Fibroblast of the conjunctiva (primary cell): ENCODE measurements at regions not wholly inside any gene's neighbourhood (a gene's known extent, or its start where the extent isn't known, plus 50 kb on each side); places are given as distances from the start of the nearest gene placed in this dataset.
"Not testable (repeated sequence)": the region's sequence is repeated elsewhere in the genome, so short reads cannot be mapped to it uniquely, and the experiment has no call there.

Source experiments
- DNase-seq: peaks from one replicate; pipeline ENCODE4 v3.0.0-alpha.2; 2010; ENCODE audit warnings: low read depth

DNA sequence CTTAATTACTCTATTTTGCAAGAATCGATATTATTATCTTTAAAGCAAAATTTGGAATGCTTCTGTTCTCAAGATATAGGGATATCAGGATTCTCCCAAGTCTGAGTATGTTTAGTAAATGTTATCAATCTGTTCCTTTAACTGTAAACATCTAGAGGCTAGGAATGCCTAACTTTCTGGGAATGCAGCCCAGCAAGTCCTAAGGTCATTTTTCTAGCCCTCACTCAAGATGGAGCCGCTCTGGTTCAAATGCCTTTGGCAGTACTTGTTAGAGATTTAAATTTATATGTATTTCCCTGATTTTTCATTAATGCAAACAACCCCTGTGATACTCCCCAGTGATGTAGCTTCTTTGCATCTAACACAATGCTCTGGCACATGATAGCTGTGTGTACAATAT, 623.8 kb upstream of the LCORL start:
- DNase-seq: no peak

DNA sequence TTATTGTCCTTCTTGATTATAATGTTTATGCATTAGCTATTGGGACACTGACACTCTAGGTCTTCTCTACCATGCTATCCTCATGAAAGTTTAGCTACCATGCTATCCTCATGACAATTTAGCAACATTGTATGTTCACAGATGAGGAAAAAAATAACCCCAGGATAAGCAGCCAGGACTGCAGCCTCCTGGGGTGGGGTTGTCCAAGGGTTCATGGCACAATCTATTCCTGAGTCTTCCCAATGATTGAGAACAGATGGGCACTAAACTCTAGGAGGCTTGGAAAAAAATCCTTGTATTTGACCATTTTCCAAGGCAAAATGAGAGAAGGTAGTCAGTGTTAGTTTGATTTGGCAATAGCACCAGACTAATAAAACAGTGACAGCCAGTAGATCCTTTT, 619.8 kb upstream of the LCORL start:
- no peak for DNase-seq

DNA sequence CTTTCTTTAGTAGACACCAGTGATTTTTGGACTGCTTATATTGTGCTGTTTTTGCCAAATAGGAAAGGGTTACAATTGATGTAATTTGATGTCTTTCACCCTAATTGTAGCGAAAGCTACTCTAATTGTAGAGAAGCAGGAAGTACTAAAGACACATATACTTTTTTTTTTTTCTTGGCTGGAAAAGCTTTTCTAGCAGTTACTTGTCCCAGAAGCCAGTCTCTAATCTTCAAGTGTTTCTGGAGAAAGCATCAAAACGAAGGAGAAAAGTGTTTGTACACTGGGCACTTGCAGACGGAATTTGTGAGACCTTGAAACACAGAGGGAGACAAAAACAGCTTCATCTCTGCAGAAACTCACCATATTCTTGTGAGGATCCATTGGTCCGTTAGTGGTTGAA, 616.5 kb upstream of the LCORL start:
- DNase-seq: no peak

DNA sequence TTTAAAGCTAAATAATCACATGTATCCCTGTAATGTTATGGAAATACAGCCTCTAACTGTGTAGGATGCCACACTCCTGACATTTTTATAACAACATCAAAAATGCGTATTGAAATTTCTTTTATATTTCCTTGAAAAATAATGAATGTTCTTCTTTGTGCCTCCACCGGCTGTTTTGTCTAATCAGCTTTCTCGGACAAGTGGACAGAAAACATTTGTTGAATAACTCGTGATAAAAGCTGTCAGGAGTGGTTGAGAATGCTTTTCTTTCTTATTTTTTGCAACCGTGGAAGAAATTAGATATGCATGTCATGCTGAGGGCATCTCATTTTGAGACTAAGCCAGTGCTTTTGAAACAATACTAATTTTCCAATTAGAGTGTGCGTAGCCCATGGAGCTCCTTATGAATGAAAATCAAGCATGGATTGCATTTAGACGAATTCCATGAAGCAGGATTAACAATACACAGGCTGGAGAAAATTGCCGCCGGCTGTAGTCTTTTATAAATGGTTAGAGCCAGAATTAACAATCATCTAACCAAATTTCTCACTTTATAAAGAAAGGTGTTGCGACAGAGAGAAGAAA, 614.5 kb upstream of the LCORL start:
- DNase-seq: no peak

DNA sequence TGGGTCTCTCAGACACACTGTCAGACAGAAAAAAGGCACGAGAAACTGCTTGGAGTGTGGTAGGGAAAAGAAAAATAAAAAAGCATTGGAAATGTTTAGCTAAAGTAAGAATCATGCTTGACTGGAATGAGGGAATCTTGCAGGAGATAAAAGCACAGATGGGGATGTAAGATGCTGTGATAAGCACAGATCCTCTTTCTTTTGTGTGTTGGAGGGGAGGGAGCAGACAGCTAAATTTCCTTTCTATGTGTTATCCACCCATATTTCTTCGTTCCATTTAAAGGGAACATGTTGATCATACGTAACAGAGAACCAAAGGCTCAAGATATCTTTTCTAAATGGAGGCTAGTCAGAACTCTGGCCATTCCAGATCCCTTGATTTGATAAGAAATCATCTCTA, 614.0 kb upstream of the LCORL start:
- DNase-seq: no peak

DNA sequence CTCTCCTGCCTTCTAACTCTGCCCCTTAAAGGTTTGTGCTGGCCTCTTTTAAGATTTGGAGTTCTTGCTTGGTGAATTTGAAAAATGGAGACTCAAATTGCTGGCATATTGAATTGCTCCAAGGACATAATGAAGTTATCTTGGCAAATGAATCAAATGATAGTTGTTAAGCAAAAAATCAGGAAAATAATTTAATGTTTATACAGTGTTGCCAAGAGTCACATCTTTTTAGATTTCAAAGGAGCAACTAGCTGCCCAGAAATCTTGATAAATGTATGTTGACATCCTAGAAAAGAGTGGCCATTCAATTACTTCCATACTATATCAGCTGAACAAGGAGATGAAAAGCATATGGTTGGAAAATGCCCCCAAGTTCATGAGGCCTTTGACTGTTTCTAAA, 610.0 kb upstream of the LCORL start:
- DNase-seq: no peak

DNA sequence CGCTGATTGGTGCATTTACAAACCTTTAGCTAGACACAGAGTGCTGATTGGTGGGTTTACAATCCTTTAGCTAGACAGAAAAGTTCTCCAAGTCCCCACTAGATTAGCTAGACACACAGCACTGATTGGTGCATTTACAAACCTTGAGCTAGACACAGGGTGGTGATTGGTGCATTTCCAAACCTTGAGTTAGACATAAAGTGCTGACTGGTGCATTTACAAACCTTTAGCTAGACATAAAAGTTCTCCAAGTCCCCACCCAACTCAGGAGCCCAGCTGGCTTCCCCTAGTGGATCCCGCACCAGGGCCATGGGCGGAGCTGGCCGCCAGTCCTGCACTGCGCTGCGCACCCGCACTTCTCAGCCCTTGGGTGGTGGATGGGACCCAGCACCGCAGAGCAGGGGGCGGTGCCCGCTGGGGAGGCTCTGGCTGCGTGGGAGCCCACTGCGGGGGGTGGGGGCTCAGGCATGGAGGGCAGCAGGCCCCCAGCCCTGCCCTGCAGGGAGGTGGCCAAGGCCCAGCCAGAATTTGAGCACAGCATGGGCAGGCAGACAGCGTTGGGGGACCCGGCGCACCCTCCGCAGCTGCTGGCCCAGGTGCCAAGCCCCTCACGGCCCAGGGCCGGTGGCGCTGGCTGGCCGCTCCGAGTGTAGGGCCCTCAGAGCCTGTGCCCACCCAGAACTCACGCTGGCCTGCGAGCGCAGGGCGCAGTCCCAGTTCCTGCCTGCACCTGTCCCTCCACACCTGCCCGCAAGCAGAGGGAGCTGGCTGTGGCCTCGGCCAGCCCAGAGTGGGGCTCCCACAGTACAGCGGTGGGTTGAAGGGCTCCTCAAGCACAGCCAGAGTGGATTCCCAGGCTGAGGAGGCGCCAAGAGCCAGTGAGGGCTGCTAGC, 608.9 kb upstream of the LCORL start:
- DNase-seq: no peak

DNA sequence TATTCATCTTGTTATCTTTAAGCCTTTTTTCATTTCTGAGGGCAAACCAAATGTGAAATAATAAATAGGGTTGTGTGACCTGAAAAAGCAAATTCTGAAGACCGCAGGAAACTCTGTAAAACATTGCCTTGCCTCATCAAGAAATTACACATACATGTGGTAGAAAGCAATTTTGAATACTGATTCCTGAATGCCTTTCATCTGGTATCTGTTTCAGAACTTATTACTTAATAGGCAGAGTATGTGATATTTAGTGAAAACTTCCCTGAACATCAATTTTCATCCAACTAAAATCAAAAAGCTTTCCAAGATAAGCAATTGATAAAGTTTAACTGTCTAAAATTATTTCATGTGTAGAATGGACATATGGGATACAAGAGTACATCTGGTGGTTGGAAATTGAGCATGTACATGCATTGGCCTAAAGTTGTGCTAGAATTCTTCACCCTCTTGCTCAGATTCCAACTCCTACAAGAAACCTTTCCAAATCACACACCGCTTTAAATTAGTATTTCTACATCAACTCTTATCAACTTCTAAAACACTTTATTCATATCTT, 606.0 kb upstream of the LCORL start:
- no peak for DNase-seq

DNA sequence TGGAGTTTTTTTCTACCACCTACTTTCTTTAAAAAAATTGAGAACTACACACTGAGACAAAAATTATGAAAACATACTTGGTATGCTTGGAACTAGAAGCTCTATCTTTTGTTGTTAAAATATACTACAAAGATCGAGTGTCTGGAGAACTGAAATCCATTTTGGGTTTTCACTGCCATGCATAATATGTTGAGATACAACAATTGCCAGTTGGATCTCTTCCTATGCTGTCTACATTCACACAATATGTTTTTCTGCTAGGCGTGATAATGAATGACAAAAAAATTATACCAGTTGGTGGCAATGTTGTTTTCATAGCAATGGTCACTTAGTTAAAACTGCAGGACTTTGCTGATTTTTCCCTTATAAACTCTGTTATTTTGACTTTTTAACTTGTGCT, 605.4 kb upstream of the LCORL start:
- DNase-seq: no peak

DNA sequence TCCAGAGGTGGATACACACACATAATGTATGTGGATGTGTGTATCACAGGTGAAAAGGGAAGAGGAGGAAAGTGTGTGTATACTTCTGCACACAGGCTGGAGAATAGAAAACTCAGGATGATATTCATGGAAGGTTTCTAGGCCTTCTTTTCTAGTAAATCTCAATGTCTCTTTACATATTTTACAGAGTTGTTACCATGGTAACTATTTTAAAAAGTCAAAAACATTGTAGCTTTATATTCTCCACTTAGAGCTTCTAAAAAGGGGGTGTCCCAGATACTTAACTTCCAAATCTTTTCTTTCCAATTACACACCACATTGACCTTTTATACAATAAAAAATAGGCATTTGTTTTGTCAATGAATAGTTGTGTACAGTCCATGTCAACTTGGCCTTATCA, 604.8 kb upstream of the LCORL start:
- no peak for DNase-seq

DNA sequence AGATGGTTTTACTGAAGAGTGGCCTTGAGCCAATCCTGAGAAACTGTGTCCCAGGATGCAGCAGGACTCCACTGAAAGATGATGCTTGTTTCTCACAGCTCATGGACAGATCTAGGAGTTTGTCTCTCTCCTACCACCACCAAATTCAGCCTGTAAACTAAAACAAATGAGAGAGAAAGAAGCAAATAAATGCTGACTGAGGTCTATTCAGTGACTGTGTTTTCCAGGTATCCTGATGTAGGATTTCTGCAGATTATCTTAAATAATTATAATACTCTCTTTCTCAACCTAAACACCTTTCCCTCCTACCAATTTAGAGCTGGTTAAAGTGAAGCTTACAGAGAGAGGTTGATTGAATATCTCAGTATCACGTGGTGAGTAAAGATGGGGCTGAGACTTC, 599.6 kb upstream of the LCORL start:
- DNase-seq: no peak

DNA sequence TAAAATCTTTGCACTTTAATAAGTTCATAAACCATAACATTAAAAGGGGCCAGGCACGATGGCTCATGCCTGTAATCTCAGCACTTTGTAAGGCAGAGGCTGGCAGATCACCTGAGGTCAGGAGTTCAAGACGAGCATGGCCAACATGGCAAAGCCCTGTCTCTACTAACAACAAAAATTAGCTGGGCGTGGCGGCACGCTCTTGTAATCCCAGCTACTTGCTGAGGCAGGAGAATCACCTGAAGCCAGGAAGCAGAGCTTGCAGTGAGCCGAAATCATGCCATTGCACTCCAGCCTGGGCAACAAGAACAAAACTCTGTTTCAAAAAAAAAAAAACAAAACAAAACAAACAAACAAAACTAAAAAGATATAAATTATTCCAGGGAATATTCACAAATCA, 595.2 kb upstream of the LCORL start:
- no peak for DNase-seq

DNA sequence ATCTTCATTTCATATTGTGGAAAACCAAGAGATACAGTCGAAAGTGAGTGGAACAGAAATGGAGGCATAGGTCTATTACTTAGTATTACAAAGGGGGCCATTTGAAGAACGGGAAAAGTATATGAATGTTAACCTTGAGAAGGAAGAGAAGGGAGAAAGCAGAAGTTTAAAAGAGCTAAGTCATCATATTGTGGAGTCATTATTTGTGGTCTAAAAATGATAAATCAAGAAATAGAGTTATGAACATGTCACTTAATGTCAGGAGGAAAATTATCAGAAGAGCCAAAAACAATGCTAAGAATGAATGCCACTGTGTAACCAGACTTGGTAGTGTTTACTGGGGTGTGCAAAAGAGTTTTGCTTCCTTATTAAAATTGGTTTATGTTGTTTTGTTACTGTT, 589.5 kb upstream of the LCORL start:
- DNase-seq: no peak

DNA sequence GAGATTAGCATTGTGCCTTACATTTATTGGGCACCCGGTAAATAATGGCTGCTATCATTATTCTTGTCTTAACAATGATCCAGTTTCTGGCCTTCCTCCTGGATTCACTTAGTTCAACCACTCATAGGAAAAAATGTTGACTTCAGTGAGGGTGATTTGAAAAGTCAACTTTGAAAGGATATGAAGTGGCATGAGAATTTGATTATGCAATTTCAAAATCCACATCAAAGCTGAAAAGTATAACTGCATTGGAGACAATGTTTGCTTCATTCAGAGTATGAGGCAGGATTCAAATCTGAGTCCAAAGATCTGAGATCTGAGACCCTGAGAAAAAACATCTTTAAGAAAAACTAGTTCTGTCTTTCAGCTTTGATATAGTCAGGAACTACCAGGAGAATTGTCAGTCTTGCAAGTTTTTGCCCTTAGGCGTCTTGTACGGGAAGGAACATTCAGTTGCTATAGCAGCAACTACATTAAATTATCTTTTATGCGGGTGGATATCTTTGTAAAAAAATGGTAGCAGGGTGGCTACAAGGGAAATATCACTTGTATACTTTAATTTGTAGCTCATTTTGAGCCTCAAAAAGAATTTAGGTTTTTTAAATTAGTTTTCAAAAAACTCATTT, 587.5 kb upstream of the LCORL start:
- DNase-seq: no peak

DNA sequence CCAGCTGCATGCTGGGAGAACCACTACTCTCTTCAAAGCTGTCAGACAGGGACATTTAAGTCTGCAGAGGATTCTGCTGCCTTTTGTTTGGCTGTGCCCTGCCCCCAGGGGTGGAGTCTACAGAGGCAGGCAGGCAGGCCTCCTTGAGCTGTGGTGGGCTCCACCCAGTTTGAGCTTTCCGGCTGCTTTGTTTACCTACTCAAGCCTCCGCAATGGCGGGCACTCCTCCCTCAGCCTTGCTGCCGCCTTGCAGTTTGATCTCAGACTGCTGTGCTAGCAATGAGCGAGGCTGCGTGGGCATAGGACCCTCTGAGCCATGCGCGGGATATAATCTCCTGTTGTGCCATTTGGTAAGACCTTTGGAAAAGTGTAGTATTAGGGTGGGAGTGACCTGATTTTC, 581.1 kb upstream of the LCORL start:
- not testable (repeated sequence) for DNase-seq

DNA sequence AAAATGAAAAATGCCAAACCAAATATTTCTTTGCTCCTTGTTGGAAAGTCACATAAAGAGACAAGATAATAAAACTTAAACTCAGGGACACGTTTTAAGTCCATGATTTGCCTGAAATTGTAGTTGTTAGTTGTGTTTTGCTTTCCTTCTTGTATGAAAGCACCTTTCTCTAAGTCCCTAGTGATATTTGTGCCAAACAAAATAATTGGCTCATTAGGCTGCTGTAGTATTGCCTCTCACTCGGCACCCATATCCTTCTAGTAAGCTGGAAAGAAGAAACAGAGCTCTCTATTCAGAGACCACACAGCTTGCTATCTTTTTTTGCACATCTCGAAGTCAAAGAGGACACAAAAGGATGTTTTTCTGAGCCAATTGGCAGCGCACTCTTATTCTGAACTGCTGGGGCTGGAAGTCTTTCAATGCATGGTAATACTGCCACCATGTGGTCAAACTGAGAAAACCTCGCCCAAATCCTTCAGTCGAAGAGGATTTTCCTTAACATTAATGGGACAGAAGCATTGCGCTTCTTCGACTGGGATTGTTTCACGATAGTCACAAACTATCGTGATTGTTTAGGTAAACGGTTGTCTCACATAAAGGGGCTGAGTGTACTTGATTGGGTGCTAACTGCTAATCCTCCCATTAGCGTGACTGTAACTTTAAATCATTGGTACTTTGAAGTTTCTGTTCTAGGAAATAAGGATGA, 571.9 kb upstream of the LCORL start:
- peak; percentile 67 for DNase-seq

DNA sequence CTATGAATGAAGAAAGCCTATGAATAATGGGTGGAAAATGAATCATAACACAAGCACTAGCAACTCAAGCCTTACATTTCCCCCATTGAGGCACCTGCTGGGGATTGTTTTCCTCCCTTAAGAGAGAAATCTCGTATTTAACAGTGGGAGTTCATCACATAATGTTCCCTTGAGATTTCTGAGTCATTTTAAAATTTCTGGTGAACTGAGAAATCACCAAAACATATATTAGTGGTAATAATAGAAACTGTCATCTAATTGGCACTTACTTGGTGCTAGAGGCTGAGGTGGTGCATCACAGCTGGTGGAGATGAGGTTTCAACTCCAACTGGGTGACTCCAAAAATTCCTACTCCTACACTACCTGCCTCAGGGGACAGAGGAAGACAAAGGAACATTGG, 561.3 kb upstream of the LCORL start:
- DNase-seq: no peak

DNA sequence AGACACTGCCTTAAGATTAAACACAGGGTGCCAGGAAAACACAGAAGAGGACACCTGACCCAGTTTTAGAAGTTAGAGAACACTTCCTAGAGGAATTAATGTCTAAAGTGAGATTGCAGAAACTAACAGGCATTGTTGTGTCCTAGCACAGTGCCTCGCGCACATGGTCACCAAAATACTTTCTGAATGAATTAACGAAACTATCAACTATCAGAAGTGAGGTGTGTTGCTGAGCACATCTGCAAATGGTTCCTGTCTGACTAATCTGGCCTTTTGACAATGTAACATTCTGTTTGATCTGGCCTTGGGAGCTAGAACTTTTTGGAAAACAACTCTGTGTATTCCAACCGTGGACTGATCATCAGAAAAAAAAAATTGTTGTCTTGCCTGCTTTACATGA, 556.8 kb upstream of the LCORL start:
- DNase-seq: no peak

DNA sequence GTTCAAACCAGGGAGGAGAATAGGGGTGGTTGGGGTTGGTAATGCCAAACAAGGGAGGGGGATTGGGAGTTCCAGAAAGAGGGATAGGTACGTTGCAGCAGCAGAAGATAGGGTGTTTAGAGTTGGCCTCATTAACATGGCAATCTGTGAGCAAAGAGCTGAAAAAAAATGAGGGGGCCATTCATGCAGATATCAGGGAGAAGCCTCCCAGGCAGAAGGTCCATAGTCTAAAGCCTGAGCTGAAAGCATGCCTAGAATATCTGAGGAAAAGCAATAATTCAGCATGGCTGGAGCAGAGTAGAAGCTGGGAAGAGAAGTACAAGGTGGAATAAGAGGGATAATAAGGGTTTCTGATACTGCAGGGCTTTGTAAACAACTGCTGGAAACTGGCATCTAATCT, 550.9 kb upstream of the LCORL start:
- DNase-seq: no peak

DNA sequence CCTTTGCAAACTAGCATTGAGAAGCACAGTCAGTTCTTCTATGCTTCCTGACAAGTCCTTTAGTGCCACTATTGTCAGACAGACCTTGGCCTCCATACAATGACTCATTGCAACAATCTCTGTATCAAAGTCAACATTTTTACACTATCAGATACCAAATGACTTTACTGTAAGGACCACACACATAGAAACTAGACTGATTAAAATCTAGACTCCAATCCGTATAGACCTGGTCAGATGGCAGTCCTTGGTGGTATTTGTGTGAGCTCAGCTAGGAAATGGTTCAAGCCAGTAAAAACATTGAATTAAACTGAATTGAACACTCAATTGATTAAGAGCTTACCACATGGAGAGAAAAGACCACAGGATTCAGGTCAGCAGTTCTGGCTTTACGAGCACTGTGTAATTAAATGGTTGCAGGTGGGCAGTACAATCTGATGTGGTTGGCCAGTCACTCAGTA, 549.8 kb upstream of the LCORL start:
- DNase-seq: no peak

DNA sequence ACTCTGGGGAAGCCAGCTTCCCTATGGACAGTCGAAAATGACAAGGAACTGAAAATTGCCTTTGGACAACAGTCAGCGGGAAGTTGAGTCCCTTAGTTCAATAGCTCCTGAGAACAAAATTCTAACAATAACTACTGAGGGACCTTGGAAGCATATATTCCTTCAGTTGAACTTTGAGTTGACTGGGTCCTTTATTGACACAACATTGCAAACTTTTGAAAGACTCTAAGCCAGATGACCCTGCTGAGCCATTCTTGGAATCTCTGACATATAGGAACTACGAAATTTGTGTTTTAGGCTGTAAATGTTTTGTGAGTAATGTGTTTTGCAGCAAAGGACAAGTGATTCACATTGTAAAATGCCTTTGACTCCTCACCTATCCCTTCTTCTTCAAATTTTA, 548.8 kb upstream of the LCORL start:
- no peak for DNase-seq

DNA sequence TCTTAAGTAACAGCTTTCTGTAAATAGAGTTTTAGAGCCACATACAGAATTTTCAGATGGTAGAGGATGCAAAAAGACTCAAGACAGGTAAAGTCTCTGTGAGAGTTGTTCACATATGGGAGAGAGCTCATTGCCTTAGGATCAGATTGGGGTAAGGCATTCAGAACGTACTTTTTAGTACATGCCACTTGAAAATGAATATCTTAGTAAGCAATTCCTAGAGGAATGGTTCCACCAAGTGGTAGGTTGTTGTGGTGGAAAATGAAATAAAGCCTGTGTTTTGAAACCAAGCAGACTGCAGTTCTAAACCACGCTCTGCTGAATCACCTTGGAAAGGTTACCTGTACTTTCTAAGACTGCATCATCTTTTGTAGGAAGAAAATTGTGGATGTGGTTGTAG, 547.0 kb upstream of the LCORL start:
- no peak for DNase-seq
